ENCODE measurements at regions not wholly inside any gene's neighbourhood (a gene's known extent, or its start where the extent isn't known, plus 50 kb on each side); places are given as distances from the start of the nearest gene placed in this dataset.

DNA sequence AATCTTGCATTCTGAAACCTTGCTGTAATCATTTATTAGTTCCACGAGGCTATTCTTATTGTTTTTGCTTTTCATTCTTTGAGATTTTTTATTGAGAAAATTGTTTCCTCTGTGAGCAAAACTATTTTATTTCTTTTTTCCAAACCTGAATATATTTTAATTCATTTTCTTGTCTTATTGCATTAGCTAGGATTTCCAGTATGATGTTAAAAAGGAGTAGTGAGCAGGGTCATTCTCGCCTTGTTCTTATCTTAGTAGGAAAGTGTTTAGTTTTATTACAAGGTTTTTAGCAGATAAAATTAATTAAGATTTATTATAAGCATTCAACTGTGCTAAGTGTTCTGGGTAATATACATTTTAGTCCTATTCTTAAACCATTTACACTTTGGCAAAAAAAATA, 214.6 kb upstream of the KLF6 start:
- TF ChIP-seq, protein P1, sequence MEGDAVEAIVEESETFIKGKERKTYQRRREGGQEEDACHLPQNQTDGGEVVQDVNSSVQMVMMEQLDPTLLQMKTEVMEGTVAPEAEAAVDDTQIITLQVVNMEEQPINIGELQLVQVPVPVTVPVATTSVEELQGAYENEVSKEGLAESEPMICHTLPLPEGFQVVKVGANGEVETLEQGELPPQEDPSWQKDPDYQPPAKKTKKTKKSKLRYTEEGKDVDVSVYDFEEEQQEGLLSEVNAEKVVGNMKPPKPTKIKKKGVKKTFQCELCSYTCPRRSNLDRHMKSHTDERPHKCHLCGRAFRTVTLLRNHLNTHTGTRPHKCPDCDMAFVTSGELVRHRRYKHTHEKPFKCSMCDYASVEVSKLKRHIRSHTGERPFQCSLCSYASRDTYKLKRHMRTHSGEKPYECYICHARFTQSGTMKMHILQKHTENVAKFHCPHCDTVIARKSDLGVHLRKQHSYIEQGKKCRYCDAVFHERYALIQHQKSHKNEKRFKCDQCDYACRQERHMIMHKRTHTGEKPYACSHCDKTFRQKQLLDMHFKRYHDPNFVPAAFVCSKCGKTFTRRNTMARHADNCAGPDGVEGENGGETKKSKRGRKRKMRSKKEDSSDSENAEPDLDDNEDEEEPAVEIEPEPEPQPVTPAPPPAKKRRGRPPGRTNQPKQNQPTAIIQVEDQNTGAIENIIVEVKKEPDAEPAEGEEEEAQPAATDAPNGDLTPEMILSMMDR (IDR thresholded peaks at IDR 0.05; ENCODE audit: low read depth, low read length), result no peak
- DNase-seq (ENCODE audit: extremely low read depth, low read depth), result no peak

DNA sequence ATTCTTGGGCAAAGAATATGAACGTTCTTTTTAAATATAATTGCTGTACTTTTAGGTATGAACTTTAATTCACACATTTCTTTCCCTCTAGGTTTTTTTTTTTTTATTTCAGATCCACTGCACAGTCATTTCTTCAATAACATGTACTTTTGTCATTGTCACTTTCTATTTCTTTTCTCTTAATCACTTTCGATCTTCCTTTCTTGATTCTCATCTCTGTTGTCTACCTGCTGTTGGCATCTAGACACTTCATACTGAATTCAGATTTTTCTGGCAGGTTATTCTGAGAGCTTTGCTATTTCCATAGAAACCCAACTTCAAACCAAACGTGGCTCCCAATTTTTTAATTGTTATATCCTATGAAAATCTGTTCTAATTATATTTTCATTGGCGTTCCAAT, 211.7 kb upstream of the KLF6 start:
- TF ChIP-seq, protein P1 (IDR thresholded peaks at IDR 0.05; ENCODE audit: low read depth, low read length), result no peak
- no peak for DNase-seq (ENCODE audit: extremely low read depth, low read depth)

DNA sequence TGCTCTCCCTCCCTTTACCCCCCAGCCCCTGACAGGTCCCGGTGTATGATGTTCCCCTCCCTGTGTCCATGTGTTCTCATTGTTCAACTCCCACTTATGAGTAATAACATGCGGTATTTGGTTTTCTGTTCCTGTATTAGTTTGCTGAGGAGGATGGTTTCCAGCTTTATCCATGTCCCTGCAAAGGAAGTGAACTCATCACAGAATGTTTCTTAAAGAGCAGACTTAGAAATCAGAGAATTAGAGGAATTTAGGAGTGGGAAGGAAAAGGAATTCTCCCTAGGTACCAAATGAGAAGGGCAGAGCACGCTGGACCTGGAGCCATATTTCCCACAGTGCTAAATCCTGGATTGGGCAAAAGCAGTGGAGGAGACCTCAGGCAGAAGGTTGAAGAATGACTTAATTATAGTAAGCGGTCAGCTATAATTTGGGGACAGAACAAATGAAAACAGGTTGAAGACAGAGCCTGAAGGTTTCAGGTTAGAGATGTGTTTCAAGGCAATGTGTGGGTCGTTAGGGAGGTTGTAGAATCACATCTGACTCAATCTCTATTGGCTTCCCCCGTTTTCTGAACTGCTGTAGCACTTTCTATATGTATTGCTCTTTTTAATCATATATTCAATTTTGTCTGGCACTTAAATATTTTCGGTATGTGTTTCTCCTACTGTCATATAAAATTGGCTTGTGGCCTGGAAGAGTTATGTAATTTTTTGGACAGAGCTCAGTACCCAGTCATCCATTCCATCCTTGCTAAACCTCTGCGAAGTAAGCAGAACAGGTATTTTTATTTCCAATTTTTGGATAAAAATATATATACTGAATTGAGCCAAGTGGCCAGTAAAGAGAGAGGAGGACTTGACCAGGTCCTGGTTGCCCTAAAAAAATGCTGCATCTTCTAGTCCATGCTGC, 210.5 kb upstream of the KLF6 start:
- DNase-seq (ENCODE audit: extremely low read depth, low read depth), result no peak
- TF ChIP-seq, protein P1 (IDR thresholded peaks at IDR 0.05; ENCODE audit: low read depth, low read length), result no peak

DNA sequence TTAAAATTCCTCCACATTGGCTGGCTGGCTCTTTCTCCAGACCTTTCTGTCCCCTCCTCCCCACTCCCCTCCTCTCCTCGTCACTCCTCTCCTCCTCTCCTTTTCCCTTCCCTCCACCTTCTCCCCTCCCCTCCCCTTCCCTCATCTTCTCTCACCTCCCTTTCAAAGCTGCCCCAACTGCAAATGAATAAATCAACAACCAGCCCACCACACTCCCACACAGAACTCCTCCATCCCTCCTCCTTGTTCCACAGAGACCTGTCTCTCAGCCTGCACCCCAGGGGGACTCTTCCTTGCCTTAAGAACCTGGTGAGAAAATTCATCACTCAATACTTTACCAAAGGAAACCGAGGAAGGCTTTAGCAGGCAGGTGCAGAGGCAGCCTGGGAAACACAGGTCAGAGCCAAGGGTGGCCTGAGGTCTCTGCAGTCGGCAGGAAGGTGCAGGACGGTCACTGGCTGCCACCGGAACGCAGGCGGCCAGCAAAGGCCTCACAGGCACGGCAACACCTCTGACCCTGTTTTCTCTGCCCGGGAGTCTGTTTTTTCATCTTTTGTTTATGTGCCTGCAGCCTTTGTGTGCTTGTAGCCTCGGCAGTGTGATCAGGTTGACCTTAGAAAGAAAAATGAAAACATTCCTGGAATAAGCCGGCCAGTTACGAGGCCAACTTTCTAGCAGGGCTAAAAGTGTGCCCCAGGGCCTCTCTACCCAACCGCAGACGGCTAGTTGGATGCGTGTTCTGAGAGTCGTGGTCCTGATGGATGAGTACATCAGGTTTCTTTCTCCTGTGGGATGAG, 207.6 kb upstream of the KLF6 start:
- DNase-seq (ENCODE audit: extremely low read depth, low read depth), result no peak
- TF ChIP-seq, protein P1 (IDR thresholded peaks at IDR 0.05; ENCODE audit: low read depth, low read length), result no peak

DNA sequence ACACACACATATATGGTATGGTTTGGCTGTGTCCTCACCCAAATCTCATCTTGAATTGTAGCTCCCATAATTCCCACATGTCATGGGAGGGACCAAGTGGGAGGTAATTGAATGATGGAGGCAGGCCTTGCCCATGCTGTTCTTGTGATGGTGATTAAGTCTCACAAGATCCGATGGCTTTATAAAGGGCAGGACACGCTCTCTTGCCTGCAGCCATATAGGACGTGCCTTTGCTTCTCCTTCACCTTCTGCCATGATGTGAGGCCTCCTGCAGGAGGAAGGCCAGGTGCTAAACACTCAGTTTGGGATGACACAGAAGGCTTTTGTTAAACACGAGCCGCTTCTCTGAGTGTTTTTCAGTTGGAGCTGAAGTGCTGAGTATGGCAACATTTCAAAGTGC, 205.3 kb upstream of the KLF6 start:
- TF ChIP-seq, protein P1 (IDR thresholded peaks at IDR 0.05; ENCODE audit: low read depth, low read length), result no peak
- DNase-seq (ENCODE audit: extremely low read depth, low read depth), result no peak

DNA sequence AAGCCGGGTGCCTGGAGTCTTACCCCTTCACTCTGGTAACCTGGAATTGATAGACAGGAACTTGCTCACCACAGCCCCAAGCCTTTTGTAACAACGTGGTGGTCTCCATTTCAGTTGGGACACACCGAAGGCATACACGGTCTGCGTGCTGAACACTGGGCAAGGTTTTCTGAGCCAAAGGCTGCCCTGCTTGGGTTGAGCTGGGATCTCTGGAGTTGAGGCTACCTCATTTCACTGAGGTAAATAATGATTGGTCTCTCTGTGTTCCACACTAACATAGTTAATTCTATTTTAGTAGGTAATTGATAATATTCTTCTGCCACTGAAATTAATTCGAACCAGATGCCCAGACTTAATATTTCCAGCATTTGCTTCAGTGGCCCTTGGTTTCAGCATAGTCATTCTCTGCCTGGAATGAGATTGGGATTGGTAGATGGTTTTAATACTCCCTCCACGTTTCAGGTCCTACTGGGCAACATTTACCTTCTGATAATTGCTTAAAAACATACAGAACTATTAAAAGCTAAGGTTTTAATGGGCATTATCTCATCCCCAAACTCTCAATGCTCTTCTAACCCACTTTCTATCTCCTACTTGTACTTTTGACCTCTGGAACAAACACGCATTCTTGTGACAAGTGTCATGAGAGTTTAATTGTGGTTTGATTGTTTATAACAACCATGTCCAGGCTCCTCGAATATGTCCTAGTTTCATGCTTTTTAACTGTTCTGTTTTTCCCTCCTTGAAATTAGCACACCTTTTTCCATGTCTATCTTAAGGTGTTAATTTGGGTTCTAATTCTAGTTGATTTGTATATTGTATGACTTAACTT, 202.3 kb upstream of the KLF6 start:
- TF ChIP-seq, protein P1 (IDR thresholded peaks at IDR 0.05; ENCODE audit: low read depth, low read length), result no peak
- DNase-seq (ENCODE audit: extremely low read depth, low read depth), result no peak

All from AG09319 (cell line).